ENCODE measurements at regions not wholly inside any gene's neighbourhood (a gene's known extent, or its start where the extent isn't known, plus 50 kb on each side); places are given as distances from the start of the nearest gene placed in this dataset.
"Not testable (repeated sequence)": the region's sequence is repeated elsewhere in the genome, so short reads cannot be mapped to it uniquely, and the experiment has no call there.

- no peak for DNase-seq (ENCODE audit: low read depth)
These were observed 100.4 kb upstream of the C9orf72 start for GRCh38 chr9:27673641-27674040.

GRCh38 chr9:27675354-27675753 lies 102.1 kb upstream of the C9orf72 start:
- DNase-seq (ENCODE audit: low read depth): no peak

- DNase-seq (ENCODE audit: low read depth): no peak
These were observed 103.5 kb upstream of the C9orf72 start for GRCh38 chr9:27676827-27677226.

GRCh38 chr9:27679338-27679737 lies 106.1 kb upstream of the C9orf72 start:
- no peak for DNase-seq (ENCODE audit: low read depth)

GRCh38 chr9:27683181-27683580 lies 109.9 kb upstream of the C9orf72 start:
- no peak for DNase-seq (ENCODE audit: low read depth)

GRCh38 chr9:27688954-27689353 lies 115.7 kb upstream of the C9orf72 start:
- DNase-seq (ENCODE audit: low read depth): no peak

- not testable (repeated sequence) for DNase-seq (ENCODE audit: low read depth)
These were observed 117.5 kb upstream of the C9orf72 start for GRCh38 chr9:27690816-27691215.

GRCh38 chr9:27699621-27700020 lies 126.3 kb upstream of the C9orf72 start:
- DNase-seq (ENCODE audit: low read depth): no peak

GRCh38 chr9:27701016-27701415 lies 127.7 kb upstream of the C9orf72 start:
- no peak for DNase-seq (ENCODE audit: low read depth)

- DNase-seq (ENCODE audit: low read depth): peak; percentile 89
These were observed 128.3 kb upstream of the C9orf72 start for GRCh38 chr9:27701587-27701986.

- DNase-seq (ENCODE audit: low read depth): no peak
These were observed 130.1 kb upstream of the C9orf72 start for GRCh38 chr9:27703216-27703980.

- DNase-seq (ENCODE audit: low read depth): no peak
These were observed 138.0 kb upstream of the C9orf72 start for GRCh38 chr9:27711241-27711640.

- no peak for DNase-seq (ENCODE audit: low read depth)
These were observed 139.5 kb upstream of the C9orf72 start for GRCh38 chr9:27712806-27713205.

- DNase-seq (ENCODE audit: low read depth): no peak
These were observed 141.1 kb upstream of the C9orf72 start for GRCh38 chr9:27714388-27714787.

- no peak for DNase-seq (ENCODE audit: low read depth)
These were observed 142.4 kb upstream of the C9orf72 start for GRCh38 chr9:27715651-27716050.

- no peak for DNase-seq (ENCODE audit: low read depth)
These were observed 144.7 kb upstream of the C9orf72 start for GRCh38 chr9:27717991-27718390.

- no peak for DNase-seq (ENCODE audit: low read depth)
These were observed 146.4 kb upstream of the C9orf72 start for GRCh38 chr9:27719711-27720110.

- DNase-seq (ENCODE audit: low read depth): no peak
These were observed 149.6 kb upstream of the C9orf72 start for GRCh38 chr9:27722866-27723265.

GRCh38 chr9:27726244-27727081 lies 153.2 kb upstream of the C9orf72 start:
- DNase-seq (ENCODE audit: low read depth): no peak

GRCh38 chr9:27732494-27732893 lies 159.2 kb upstream of the C9orf72 start:
- no peak for DNase-seq (ENCODE audit: low read depth)

GRCh38 chr9:27743490-27743889 lies 170.2 kb upstream of the C9orf72 start:
- no peak for DNase-seq (ENCODE audit: low read depth)

- no peak for DNase-seq (ENCODE audit: low read depth)
These were observed 174.2 kb upstream of the C9orf72 start for GRCh38 chr9:27747450-27747849.

- DNase-seq (ENCODE audit: low read depth): no peak
These were observed 176.6 kb upstream of the C9orf72 start for GRCh38 chr9:27749838-27750237.
